GM18511 (cell line): ENCODE measurements at regions not wholly inside any gene's neighbourhood (a gene's known extent, or its start where the extent isn't known, plus 50 kb on each side); places are given as distances from the start of the nearest gene placed in this dataset.
"Not testable (repeated sequence)": the region's sequence is repeated elsewhere in the genome, so short reads cannot be mapped to it uniquely, and the experiment has no call there.

Experiments used
- ATAC-seq: cut with Tn5 transposase; IDR thresholded peaks from one replicate; pipeline ENCODE4 v1.9.1; 2021; ENCODE audit warnings: mild to moderate bottlenecking, moderate library complexity; ENCODE audit not compliant: unreplicated experiment

DNA sequence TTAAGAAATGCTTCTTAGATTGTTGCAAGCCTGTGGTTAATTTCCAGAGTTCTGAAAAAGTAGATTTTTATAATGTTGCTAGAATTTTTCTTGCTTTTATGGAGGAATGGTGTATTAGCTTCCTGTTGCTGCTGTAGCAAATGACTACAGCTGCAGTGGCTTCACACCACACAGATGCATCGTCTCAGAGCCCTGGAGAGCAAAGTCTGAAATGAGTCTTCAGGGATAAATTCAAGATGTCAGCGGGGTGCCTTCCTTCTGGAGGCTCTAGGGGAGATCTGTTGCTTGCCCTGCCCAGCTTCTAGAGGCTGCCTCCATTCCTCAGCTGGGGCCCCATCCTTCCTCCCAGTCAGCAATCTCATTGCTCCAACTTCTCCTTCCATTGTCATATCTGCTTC is 187.8 kb downstream of the ZNF516 start:
- ATAC-seq = no peak

DNA sequence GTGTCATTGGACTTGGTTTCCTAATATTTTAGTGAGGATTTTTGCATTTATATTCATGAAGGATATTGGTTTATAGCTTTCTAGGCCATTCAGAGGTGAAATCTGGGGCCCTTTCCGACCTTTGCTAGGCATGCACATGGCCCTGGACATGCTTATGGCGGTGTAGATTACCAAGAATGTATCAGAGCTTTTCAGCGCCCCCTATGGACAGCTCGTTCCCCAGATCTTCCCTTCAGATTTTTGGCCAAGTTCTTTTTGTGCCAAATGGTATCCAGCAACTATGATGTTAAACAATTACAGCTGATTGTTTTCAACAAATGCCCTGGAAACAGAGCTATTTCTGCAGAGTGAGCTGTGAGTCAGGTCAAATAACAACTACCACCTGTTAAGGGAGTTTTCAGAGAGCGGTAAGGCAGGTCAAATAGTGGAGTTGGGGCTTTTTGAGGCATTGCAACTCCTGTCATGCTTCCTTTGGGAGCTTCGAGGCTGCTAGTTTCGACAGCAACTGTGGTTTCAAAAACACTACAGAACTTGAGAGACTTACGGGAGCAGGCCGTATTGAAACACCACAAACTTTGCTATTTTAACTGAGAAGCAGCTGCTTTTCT is 188.3 kb downstream of the ZNF516 start:
- ATAC-seq = no peak

DNA sequence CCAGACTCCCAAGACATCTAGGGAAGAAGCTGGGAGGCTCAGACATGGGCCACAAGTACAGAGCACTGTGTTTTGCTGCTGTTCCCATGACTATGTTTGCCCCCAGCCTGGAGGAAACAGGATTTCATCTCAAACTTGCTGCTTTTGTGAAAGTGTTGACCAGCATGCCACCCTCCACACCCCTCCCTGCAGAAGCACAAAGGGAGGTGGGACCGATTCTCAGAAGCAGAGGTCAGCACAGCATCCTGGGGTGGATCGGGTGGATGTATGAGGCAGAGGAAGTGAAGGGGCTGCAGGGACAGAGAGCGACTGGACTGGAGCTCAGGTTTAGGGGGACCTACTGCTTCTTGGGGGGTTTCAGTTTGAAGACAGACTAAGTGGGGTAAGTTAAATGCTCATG is 209.2 kb downstream of the ZNF516 start:
- ATAC-seq = no peak

DNA sequence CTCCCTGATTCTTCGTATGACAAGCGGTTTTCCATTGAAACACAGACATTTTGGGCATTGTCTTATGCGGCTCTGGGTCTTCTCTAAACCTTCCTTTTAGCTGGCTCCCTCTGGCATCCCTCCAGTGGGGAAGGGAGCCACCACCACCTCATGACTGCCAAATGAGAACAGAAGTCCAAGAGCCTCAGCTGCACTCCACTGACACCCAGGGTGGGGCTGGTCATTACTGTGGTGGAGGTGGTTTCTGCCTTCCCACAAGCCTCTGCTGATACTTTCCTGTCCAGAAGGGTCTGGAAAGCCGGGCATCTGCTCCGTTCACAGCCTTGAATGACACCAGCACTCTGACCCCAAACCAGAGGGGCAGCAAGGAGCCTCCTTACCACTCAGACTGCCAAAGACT is 213.5 kb downstream of the ZNF516 start:
- no peak for ATAC-seq

DNA sequence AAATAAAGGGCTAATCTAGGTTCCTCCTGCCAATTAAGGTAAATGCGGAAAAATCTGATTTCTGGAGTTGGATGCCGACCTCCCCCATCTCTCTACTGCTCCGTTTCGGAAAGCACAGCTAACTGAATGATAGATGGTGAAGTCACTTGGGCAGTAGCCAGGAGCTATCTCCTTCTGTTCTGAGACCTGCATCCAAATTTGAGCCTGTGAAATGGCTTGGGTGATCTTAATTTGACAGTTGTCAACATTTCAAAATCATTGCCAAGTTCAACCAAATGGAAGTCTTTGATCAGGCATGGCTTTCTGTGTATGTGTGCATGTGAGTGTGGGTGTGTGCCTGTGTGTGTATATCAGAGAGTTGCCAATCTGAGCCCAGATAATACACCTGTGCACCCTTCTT is 217.2 kb downstream of the ZNF516 start:
- no peak for ATAC-seq

DNA sequence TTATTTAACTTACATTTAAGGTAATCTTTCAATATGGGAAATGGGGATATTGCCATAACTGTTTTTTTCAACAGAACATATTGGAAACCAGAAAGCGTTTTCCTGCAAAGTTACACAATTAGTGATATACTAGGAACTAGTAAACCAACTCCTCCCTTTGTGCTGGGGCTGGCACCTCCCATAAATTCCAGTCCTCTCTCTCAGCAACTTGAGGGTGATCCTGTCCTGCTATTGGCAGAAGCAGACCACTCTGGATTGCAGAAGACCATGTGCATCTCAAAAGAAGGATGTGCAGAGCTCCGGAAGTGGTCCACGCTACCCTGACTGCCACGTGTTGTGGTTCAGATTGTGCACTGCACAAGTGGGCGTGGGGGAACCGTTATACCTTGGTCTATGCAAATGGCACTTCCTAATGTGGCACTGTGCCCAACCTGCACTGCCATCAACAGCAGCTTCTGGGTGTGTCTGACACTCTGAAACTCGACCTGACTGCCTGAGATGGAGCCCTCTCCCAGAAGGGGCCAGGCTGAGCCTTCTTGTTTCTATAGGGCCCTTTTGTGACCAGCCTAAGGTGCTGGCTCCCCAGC is 219.2 kb downstream of the ZNF516 start:
- no peak for ATAC-seq

DNA sequence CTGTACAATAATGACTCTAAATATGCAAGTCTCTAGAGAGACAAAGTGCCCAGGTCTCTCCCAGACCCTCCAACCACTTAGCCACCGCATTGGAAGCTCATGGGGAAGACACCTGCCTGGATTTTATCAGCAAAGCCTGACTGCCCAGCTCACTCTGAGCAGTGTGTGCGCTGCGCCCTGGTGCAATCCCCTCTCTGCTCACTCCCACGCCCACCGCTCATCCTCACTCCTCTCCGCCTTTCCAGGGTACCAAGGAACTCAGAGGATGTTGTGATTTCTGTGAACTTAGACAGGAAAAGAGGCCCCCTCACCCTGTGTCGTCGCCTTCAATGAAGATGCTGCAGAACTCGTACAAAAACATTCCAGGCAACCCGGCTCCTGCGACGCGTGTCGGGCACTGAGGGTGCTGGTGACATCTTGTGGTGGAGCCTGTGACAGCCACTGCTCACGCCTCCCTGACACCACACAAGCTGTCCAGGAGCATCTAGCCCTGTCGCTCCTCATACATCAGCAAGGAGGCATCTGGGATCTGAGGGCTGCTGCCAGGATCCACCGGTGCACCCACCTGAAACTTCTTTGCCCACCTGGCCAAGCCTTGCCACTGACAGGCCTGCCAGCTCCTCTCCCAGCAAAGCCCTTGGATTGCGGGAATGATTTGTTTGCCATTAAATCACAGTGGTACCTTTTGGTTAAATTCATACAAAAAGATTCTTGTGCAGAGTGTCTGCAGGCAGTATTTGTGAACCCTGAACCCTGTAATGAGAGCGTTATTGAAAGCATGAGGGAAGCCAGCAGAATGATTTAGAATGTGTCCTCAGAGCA is 220.4 kb downstream of the ZNF516 start:
- no peak for ATAC-seq

DNA sequence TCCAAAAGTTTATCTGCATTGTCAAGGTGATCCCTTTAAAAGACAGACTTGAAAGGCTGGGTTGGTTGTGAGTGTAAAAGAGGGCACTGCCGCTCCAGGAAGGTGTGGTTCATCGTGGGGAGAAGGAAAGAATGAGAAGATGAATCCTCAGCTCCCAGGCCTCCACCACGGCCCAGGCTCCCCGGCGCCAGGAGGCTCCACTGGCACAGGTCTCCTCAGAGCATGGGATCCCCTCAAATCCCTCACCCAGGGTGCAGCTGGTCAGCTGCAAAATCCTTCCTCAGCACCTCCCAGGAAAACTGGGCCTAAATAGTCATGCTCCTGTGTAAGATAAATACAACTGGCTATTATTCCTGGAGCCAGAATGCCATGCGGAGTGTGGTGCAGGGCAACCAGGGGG is 221.1 kb downstream of the ZNF516 start:
- ATAC-seq = no peak

DNA sequence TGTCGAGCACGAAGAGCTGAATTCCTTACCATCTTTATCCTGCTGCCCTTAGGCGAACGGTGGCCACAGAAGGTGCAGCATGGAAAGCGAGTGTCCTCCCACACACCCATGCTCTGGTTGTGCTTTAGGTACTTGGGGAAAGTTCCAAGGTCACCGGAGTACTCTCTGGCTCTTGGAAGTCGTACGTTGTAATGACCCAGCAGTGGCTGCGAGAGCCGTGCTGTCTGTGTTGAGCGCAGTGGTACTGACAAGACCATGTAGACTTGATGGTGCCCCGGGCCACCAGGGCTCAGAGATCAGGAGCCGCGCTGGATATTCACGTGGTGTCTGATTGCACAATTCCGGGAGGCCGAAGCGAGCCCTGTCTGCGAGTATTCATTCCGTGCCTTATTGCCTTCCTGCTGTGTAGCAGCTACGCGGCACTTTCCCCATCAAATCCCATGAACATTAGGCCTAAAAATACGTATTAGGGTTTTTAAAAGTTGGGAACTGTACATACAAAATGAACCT is 222.0 kb downstream of the ZNF516 start:
- ATAC-seq = no peak

DNA sequence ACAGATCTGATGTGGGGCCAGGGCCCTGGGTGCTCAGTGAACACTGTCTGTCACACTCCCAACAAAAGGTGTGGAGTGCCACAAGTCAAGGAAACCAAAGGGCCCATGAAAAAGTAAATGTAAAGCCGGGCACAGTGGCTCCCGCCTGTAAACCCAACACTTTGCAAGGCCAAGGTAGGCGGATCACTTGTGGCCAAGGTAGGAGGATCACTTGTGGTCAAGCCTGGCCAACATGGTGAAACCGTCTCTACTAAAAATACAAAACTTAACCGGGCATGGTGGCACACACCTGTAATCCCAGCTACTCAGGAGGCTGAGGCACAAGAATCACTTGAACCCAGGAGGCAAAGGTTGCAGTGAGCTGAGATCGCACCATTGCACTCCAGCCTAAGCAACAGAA is 227.6 kb downstream of the ZNF516 start:
- not testable (repeated sequence) for ATAC-seq

DNA sequence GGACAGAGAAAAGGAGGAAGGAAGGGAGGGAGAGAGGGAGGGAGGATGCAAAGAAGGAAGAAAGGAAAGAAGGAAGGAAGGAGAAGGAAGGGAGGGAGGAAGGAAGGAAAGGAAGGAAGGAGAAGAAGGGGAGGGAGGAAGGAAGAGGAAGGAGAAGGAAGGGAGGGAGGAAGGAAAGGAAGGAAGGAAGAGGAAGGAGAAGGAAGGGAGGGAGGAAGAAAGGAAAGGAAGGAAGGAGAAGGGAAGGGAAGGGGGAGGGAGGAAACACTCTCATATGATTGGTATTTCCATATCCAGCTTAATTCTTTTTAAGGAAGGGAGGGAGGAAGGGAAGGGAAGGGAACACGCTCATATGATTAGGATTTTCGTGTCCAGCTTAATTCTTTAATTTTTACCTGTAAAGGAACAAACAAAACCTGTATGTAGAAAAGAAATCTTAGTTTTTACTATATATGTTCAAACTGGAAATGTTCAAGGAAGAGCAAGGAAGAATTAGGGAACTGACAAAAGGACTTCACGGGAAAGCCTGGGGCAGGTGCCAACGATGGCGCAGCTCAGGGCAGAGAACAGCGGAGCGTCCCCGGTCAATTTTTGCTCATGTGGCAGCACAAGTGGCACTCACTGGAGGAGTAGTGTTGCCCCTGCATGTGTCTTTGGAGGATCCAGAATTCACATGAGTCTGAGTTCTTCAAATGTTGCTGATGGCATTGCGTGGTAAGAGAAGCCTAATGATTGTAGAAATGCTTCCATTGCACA is 228.6 kb downstream of the ZNF516 start:
- no peak for ATAC-seq

DNA sequence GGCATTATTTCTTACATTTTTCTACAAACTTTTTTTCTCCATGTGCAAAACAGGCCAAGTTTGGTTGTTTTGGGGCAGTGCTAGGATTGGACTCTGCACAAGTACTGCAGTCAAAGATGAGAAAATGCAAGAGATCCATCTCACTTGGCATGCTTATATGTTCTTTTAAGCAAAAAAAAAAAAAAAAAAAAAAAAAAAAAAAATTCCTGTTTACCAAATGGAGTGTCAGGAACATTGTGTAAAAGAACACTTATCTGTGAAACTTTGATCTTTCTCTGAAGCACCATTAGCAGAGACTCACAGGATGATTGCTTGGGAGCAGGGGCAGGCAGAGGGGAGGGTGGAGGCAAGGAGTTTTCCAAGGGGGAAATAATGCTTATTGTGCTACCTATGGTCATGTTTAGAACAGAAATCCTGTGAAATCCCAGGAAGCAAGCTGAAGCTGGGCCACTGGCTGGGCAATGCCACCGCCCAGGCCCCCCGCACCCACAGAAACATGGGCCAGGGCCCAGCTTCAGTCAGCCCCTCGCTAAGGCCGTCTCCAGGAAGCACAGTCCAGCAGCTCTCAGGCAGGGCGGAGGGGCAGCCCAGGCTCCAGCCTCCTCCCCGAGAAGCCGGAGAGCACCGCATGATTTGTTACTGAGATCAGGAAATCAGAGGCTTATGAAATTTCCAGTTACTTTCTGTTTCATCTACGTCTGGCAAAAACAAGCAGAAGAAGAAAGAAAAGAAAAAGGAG is 229.4 kb downstream of the ZNF516 start:
- no peak for ATAC-seq

DNA sequence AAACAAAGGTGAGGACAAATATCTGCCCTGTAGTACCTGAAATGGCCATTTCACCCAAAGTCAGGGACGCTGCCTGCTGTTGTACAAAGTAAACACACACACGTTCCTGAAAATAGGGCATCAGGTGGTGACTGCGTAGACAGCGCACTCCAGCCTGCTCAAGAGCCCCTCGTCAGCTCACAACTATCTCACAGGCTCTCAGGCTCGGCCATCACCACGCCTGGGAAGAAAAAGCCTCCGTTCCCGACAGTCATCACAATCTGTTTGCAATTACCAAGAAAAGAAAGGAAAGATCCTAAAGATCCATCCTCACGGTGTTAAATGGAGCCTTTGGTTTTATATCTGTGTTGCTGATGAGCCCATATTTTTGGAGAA is 230.2 kb downstream of the ZNF516 start:
- no peak for ATAC-seq

DNA sequence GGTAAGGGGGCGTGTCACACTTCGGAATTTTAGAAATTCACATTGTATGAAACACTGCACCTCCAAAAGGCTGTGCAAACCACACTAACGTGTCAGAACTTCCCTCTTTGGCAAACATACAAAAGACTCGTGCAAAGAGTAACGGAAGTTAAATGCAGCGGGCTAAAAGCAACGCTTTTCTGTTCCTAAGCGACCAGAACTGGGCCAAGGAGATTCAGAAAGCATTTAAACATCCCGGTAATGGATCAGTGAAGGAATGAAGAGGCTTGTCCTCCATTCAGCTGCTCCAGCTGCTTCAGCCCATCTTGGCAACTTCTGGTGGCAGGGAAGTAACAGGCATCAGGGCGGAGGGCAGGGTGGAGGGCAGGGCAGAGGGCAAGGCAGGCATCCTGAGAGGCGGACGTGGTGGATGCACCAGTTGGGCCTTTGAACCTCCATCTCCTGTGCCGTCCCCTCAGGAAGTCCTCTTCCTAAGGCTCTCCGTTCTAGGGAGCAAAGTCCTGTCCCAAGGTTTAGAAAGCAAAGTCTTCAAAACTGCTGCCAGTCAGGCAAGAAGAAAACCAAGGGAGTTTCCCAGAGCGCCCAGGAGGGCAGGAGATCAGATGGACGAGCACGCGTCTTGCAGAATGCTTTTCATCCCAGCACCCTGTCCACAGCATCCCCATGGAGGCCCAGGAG is 230.7 kb downstream of the ZNF516 start:
- ATAC-seq = no peak

DNA sequence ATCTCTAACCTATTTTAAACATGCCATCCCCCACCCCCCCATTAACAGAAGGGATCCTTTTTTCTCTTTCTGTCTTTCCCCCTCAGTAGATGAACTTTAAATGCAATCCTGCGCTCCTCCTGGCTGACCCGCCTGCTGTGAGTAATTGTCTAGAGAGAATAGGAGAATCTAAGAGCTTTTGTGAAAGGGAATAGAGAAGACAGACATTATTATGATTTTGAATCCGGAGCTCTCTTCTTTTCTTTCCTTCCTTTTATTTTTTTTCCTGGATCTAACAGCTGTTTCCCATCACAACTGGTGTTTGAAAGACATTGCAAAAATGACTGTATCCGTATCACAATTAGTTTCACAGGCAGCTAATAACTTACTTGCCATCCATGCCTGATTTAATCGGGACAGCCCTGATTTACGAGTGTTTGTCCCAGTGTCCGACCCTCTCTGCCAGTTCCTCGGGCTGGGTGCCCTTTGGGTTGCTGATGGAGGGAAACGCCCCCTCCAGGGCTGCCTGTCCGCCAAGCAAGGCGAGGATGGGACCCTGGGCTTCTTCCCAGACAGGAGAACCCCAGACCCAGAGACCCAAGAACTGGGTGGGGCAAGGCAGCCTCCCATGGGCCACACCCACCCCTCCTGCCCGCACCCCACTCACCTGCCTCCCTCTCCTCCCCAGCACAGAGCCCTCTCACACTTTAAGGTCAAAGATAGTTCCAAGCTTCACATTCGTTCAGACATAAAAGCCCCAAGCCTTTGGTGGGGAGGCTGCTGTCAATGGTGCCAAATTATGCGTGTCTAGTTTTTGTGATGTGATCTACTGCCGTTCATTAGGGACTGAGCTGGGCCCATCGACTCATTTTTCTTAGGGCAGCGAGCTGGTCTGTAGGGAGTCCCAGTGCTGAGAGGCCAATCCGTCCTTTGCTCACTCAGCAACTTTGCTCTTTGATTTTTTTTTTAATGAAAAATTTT is 231.7 kb downstream of the ZNF516 start:
- ATAC-seq = no peak

DNA sequence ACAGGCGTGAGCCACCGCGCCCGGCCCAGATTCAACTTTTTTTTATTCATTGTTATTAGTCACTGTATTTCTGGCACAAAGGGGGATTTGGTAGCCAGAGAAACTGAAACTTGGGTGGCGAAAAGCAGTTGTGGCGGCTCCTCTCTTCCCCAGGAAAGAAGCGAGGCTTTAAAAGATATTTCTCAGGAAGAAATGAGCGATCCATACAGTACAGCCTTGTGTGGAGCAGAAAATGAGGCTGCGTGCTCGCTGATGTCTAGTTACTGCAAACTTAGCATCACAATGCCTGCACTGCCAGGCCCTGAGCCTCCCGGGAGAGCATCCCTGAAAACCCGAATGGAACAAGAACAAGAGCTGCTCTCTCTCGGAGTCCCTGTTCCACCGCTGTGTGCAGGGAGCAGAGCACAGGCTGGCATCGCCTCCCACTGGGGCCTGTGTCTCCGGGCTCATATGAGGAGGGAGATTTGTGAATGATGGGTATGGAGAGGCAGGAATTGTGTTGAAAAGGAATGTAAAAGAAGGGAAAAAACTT is 234.0 kb downstream of the ZNF516 start:
- no peak for ATAC-seq

DNA sequence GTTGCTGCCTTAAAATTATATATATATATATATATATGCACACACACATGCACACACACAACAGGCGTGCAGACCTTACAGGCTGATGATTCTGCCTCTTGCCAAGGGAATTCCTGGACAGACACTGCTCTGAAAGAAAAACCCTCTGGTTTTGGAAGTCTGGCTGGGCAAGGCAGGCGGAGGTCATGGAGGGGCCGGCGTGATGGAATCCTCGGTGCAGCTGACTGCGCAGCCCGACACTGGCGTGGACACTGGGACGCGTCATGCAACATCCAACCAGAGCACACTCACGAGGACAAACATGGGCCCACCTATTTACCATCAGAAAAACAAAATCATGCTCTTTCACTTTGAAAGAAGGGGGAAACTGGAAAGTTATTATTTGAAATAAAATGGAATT is 235.3 kb downstream of the ZNF516 start:
- no peak for ATAC-seq

DNA sequence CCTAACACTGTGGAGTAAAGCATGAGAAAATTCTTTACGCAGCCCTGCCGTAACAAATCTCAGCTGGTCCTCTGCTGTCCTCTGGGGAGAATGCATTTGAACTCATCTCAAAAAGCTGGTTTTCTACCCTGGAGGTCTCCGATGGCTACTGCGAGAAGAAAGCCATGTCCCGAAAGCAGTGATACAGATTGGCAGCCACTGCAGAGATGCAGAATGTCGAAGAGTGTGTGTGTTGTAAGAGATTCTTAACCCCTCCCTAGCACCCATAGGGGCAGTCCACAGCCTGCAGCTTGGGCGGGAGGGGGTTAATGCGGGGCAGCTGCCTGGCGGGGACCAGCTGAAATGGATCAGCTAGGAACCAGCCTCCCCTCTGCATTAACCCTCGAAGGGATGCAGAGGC is 235.9 kb downstream of the ZNF516 start:
- no peak for ATAC-seq

DNA sequence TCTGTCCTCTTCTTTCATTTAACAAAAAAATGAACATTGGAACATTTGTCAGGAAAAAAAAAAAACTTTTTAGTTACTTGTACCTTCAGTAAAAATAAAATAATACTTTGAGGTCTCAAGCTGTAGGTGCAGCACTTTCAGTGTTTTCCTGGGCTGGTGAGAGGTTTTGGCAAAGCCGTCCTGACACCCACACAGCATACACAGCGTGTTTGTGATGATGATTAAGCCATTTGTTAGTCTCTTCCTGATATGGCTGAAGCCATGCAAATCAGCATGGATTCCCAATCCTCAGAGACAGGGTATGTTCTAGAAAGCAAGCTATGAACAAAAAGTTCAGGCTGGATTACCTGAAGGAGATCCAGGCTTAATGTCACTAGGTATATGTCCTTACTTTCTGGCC is 236.8 kb downstream of the ZNF516 start:
- ATAC-seq = no peak
